ENCODE measurements at regions not wholly inside any gene's neighbourhood (a gene's known extent, or its start where the extent isn't known, plus 50 kb on each side); places are given as distances from the start of the nearest gene placed in this dataset.
A peak's percentile ranks its signal among the peaks of the same experiment; 100 is the strongest.

DNA sequence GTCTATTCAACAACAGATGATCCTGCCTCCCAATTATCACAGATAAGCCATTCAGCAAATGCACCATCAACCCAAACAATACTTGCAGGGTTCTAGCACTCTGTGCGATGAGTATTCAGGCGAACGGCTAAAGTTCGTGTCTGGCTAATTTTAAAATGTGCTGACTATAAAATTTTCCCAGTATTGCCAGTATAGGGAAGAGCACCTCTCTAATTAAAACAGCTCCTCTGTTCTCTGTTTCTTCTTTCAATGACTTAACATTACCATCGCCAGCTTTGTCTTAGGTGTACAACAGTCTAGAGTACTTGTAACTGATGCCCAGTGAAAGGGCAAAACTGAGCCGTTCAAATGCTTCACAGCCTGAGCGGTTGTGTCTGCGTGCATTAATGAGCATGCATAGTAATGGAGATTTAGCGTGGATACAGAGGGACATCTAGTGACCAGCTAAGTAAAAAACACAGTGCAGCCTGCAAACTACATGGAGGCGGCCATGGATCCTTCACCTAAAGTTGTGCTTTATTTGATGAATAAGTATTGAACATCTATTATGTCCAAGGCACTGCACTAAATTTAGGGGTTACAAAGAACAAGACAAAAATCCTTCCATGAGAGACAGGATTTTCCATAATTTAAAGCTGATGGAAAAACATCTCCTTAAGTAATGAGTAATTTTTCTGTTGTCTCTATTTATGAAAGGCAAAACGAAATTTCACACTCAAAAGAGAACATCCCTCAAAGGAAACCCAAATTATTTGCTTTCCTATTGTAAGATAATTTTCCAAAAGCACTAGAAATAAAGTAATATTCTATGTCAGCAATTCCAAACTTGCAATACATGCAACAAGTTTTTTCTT lies 120.0 kb downstream of the SETD4 start:
- Histone ChIP-seq H3K27ac (peak overlapping the region in 3 of 10 donors; percentile 3 to 26 (median 26)), H3K9me3 (no peaks in the 10 kb centered on the region), H3K36me3 (no peaks in the 10 kb centered on the region), H3K4me3 (peak overlapping the region in 1 of 10 donors; percentile 11), H3K27me3 (peaks cover 0 to 4% (median 0%) of the 10 kb centered on the region in 7 donors), H3K4me1 (peaks cover 0 to 10% (median 5%) of the 10 kb centered on the region in 9 donors)
- ATAC-seq (peak; percentile 88 to 99 (median 94)), DNase-seq (peak in 1 of 2 donors; percentile 50)
- intact Hi-C loops (cut with DNase I) = loop anchor here (1.0 to 10.0 kb wide), 10 partner anchors 100 to 1196 kb away; no protein-coding TSS in a partner anchor
- 26 to 31% methylated on average over 11 of the region's 11 CpGs for WGBS, 2 donors
- TF ChIP-seq, protein P1, sequence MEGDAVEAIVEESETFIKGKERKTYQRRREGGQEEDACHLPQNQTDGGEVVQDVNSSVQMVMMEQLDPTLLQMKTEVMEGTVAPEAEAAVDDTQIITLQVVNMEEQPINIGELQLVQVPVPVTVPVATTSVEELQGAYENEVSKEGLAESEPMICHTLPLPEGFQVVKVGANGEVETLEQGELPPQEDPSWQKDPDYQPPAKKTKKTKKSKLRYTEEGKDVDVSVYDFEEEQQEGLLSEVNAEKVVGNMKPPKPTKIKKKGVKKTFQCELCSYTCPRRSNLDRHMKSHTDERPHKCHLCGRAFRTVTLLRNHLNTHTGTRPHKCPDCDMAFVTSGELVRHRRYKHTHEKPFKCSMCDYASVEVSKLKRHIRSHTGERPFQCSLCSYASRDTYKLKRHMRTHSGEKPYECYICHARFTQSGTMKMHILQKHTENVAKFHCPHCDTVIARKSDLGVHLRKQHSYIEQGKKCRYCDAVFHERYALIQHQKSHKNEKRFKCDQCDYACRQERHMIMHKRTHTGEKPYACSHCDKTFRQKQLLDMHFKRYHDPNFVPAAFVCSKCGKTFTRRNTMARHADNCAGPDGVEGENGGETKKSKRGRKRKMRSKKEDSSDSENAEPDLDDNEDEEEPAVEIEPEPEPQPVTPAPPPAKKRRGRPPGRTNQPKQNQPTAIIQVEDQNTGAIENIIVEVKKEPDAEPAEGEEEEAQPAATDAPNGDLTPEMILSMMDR (IDR thresholded peaks at IDR 0.05) = peak; percentile 23 to 77 (median 67)

DNA sequence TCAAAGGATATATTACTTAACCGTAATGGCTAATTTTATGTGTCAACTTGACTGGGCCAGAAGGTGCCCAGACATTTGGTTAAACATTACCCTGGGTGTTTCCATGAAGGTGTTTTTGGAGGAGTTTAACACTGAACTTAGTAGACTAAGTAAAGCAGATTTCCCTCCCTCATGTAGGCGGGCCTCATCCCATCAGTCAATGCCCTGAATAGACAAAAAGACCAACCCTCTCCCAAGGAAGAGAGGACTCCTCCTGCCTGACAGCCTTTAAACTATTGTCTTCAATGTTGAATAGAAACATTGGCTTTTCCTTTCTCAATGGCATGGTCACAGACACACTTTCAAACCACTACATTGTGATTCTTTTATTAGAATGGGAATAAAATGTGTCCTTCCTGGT lies 121.9 kb downstream of the SETD4 start:
- intact Hi-C loops (cut with DNase I) = loop anchor here in 5 of 10 donors (5.0 to 10.0 kb wide), 5 partner anchors 94 to 1244 kb away; no protein-coding TSS in a partner anchor
- Histone ChIP-seq H3K27me3 (peaks cover 0 to 4% (median 0%) of the 10 kb centered on the region in 7 donors), H3K9me3 (no peaks in the 10 kb centered on the region), H3K36me3 (no peaks in the 10 kb centered on the region), H3K4me1 (peaks cover 0 to 14% (median 5%) of the 10 kb centered on the region in 9 donors), H3K27ac (no peak overlapping the region), H3K4me3 (no peak overlapping the region)
- 92 to 97% methylated on average over 2 of the region's 2 CpGs for WGBS, 2 donors
- DNase-seq = no peak
- no peak for ATAC-seq
- TF ChIP-seq, protein P1 (IDR thresholded peaks at IDR 0.05) = no peak

DNA sequence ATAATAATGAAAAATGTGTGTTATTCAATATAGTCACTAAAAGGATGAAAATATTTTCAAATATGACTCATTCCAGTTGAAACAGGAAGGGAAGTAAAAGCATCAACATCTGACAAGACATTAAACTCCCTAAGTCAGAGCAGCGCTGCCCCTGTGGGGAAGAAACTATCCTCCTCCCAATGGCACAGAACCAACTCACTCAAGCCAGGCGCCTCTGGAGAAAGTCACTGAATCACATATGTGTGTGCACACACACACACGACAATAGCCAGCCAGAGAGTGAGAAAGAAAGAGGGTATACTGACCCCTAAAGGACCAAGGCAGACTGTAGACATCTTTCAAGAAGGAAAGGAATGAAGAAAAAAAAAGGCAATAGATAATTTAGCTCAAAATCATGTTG lies 126.9 kb downstream of the SETD4 start:
- Histone ChIP-seq H3K4me3 (no peak overlapping the region), H3K4me1 (peaks cover 0 to 29% (median 22%) of the 10 kb centered on the region in 9 donors), H3K27me3 (no peaks in the 10 kb centered on the region), H3K36me3 (no peaks in the 10 kb centered on the region), H3K9me3 (no peaks in the 10 kb centered on the region), H3K27ac (peak overlapping the region in 6 of 10 donors; percentile 74 to 93 (median 87))
- intact Hi-C loops (cut with DNase I) = loop anchor here in 6 of 10 donors (5.0 to 10.0 kb wide), 5 partner anchors 89 to 1239 kb away; no protein-coding TSS in a partner anchor
- DNase-seq = peak; percentile 38 to 56
- peak; percentile 55 to 80 (median 73) for ATAC-seq
- 16 to 39% methylated on average over 3 of the region's 3 CpGs for WGBS, 2 donors
- TF ChIP-seq, protein P1 (IDR thresholded peaks at IDR 0.05) = peak in 5 of 9 donors; percentile 17 to 44 (median 33)

DNA sequence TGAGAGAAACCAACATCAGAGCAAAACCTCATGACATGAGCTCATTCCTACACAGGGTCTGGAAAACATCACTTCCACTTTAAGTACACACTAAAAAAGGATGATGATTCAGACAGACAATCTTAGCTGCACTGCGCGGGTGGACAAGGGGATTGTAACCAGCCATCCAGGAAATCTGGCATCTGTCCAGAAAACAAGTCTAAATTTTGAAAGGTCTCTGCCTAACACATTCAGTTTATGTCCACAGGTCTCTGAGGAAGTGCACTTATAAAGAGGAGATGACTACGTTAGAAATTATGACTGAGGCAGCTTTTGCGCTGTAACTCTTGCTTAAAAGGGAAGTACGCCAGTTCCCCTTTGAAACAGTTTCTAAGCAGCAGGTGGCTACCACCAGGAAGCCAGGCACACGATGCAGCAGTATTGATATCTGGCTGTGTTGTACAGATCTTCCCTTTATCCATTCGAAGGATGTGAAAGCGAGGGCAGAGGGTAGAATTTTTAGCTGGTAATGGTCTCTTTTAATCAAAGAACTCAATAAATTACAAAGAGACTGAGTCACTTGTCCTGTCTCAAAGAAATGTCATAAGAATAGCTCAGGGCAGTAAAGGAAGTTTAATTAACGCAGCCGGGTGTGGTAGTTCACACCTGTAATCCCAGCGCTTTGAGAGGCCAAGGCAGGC lies 128.0 kb downstream of the SETD4 start:
- no peaks in the 10 kb centered on the region for H3K27me3 ChIP-seq
- no peaks in the 10 kb centered on the region for H3K9me3 ChIP-seq
- H3K4me3 ChIP-seq = peak overlapping the region in 1 of 10 donors; percentile 0
- TF ChIP-seq, protein P1 (IDR thresholded peaks at IDR 0.05) = no peak
- DNase-seq (peak; percentile 27 to 83), ATAC-seq (peak; percentile 73 to 97 (median 92))
- H3K36me3 ChIP-seq = no peaks in the 10 kb centered on the region
- peaks cover 0 to 29% (median 22%) of the 10 kb centered on the region in 9 donors for H3K4me1 ChIP-seq
- peak overlapping the region in 9 of 10 donors; percentile 14 to 93 (median 86) for H3K27ac ChIP-seq
- WGBS, 2 donors = 17 to 20% methylated on average over 11 of the region's 11 CpGs
- intact Hi-C loops (cut with DNase I) = loop anchor here in 6 of 10 donors (5.0 to 10.0 kb wide), 5 partner anchors 88 to 1238 kb away; no protein-coding TSS in a partner anchor

Measured in heart right ventricle (tissue), 16 donors.